Tibial nerve (tissue), 3 donors: ENCODE measurements at regions not wholly inside any gene's neighbourhood (a gene's known extent, or its start where the extent isn't known, plus 50 kb on each side); places are given as distances from the start of the nearest gene placed in this dataset.

Experiments
- POLR2A ChIP-seq, 2 donors: fragments of 450-650 bp; IDR thresholded peaks; one replicate each; pipeline ENCODE4 v1.6.1; 2017; ENCODE audit warnings: antibody characterized with exemption in 2 of 2, mild to moderate bottlenecking in 2 of 2, moderate library complexity in 2 of 2
- TF ChIP-seq, protein P1 (sequence below), 5 experiments: fragments of 200-600 bp in 3 of 5; fragments of 450-650 bp in 2 of 5; sonication (generic) in 3 of 5; IDR thresholded peaks; one replicate each; pipeline ENCODE4 v1.5.1; 2016 to 2019; ENCODE audit warnings: antibody characterized with exemption in 5 of 5, mild to moderate bottlenecking in 3 of 5, moderate library complexity in 2 of 5

DNA sequence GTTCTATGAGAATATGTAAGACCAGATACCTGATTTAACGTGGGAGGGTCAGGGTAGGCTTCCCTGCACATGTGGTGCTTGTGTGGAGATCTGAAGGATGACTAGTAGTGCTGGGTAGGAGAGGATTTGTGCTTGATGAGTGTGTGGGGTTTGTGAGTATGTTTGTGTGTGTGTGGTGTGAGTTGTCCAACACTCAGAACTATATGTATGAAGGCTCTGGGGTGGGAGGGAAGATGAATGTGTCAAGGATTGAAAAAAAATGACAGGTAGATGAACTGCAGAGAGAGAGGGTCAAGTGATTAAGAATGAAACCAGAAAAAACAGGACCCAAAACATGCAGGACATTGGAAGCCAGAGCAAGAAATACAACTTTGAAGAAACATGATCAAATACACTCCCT, 154.6 kb upstream of the NR3C1 start:
- TF ChIP-seq, protein P1, sequence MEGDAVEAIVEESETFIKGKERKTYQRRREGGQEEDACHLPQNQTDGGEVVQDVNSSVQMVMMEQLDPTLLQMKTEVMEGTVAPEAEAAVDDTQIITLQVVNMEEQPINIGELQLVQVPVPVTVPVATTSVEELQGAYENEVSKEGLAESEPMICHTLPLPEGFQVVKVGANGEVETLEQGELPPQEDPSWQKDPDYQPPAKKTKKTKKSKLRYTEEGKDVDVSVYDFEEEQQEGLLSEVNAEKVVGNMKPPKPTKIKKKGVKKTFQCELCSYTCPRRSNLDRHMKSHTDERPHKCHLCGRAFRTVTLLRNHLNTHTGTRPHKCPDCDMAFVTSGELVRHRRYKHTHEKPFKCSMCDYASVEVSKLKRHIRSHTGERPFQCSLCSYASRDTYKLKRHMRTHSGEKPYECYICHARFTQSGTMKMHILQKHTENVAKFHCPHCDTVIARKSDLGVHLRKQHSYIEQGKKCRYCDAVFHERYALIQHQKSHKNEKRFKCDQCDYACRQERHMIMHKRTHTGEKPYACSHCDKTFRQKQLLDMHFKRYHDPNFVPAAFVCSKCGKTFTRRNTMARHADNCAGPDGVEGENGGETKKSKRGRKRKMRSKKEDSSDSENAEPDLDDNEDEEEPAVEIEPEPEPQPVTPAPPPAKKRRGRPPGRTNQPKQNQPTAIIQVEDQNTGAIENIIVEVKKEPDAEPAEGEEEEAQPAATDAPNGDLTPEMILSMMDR (IDR thresholded peaks at IDR 0.05) = no peak
- no peak for TF ChIP-seq POLR2A (IDR thresholded peaks at IDR 0.05)
